Duodenal mucosa (tissue), 2 donors: ENCODE measurements at regions not wholly inside any gene's neighbourhood (a gene's known extent, or its start where the extent isn't known, plus 50 kb on each side); places are given as distances from the start of the nearest gene placed in this dataset.
"Not testable (repeated sequence)": the region's sequence is repeated elsewhere in the genome, so short reads cannot be mapped to it uniquely, and the experiment has no call there.

Experiments used
- H3K27ac ChIP-seq: one replicate; pipeline ENCODE4 v1.7.0; 2013; ENCODE audit warnings: low read depth, low read length
- H3K27me3 ChIP-seq, 2 donors: one replicate each; pipeline ENCODE4 v1.7.0; 2013; ENCODE audit warnings: low read length in 2 of 2, control low read depth in 1 of 2; ENCODE audit not compliant: insufficient read depth in 2 of 2, control insufficient read depth in 1 of 2
- H3K36me3 ChIP-seq, 2 donors: one replicate each; pipeline ENCODE4 v1.7.0; 2013; ENCODE audit warnings: low read length in 2 of 2, control low read depth in 1 of 2; ENCODE audit not compliant: insufficient read depth in 2 of 2, control insufficient read depth in 1 of 2
- H3K4me1 ChIP-seq, 2 donors: one replicate each; pipeline ENCODE4 v1.7.0; 2013; ENCODE audit warnings: low read length in 2 of 2, control low read depth in 1 of 2; ENCODE audit not compliant: insufficient read depth in 2 of 2, control insufficient read depth in 1 of 2
- H3K4me3 ChIP-seq, 2 donors: one replicate each; pipeline ENCODE4 v1.7.0; 2013; ENCODE audit warnings: low read length in 2 of 2, low read depth in 1 of 2
- H3K9ac ChIP-seq, 2 donors: one replicate each; pipeline ENCODE4 v1.7.0; 2013; ENCODE audit warnings: low read length in 2 of 2, low read depth in 1 of 2
- H3K9me3 ChIP-seq, 2 donors: one replicate each; pipeline ENCODE4 v1.7.0; 2013; ENCODE audit warnings: low read length in 2 of 2, control low read depth in 1 of 2; ENCODE audit not compliant: control insufficient read depth in 1 of 2

DNA sequence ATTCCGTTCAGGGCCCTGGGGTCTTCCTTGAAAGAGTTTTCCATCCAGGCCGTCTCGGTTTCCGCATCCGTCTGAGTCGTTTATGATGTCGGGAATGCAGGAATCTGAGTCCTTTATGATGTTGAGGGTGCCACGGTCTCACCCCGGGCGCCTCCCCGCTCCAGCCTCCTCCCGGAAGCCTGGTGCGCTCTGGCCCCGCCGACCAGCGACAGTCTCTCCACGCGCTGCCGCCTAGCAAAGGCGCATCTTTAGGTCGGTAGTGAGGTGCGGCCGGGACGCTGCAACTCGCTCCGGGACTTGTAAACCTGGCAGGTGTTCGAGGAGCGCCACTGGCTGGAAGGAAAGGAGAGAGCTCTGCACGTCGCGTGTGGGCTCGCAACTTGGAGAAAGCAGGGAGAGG is 132.6 kb downstream of the FAM72C start:
- H3K36me3 ChIP-seq, H3K9me3 ChIP-seq, H3K27ac ChIP-seq, H3K4me3 ChIP-seq, H3K4me1 ChIP-seq, H3K9ac ChIP-seq, H3K27me3 ChIP-seq: not testable (repeated sequence)

- H3K9ac ChIP-seq, H3K9me3 ChIP-seq, H3K27me3 ChIP-seq, H3K27ac ChIP-seq, H3K36me3 ChIP-seq, H3K4me1 ChIP-seq, H3K4me3 ChIP-seq: not testable (repeated sequence)
Measured at GRCh38 chr1:143838598-143838929, 133.2 kb downstream of the FAM72C start.

DNA sequence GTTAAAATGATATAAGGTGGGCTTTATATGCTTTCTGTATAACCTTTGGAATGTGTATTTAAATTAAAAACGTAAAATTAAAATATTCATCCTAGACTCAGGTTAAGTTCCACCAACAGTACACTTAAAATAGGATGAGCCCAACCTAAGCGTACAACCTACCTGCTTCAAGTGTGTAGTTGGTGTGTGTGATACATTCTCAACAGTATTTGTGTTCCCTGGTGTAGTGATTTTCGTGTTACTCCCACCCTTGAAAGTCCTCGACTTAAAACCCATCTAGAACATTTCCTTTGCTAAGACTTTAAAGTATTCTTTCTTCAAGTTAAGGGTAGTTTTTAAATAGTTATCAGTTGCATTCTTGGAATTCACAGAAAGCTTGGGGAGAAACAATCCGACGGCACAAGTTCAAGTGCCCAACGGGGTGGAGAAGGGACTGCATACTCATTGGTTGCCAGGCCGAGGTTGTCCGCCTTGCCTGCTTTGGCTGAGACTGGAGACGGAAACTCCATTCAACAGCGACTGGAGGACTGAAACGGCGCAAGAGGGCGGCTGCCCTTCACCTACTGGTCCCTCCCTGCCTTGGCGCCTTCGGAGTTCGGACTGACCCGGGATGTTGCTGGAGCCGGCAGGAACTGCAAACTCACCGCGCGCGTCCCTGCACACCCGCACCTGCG is 133.7 kb downstream of the FAM72C start:
- H3K27me3 ChIP-seq, H3K9me3 ChIP-seq, H3K4me1 ChIP-seq, H3K27ac ChIP-seq, H3K36me3 ChIP-seq, H3K4me3 ChIP-seq, H3K9ac ChIP-seq: not testable (repeated sequence)

DNA sequence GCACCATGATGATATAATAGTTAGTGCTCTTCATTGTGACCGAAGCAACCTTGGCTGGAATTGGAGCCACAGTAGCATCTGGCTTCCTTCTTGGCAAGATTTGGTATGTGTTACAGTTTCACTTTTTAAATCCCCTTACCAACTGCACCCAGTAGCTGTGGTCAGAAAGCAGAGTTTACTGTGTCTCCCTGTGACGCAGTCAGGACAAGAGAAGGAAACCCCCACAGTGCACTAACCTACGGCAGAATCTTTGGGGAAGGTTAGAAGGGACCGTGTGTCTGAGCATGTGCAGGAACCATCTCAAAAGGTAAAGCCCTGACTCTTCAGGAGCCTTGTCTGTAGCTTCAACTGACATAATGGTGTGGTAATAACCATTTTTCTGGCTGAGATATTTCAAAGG is 138.4 kb downstream of the FAM72C start:
- H3K9ac ChIP-seq, H3K4me3 ChIP-seq, H3K9me3 ChIP-seq, H3K4me1 ChIP-seq, H3K36me3 ChIP-seq, H3K27ac ChIP-seq, H3K27me3 ChIP-seq: not testable (repeated sequence)

GRCh38 chr1:143832379-143832716 is 139.4 kb downstream of the FAM72C start:
- H3K9ac ChIP-seq, H3K4me1 ChIP-seq, H3K9me3 ChIP-seq, H3K36me3 ChIP-seq, H3K27ac ChIP-seq, H3K4me3 ChIP-seq, H3K27me3 ChIP-seq: not testable (repeated sequence)

- H3K9me3 ChIP-seq, H3K9ac ChIP-seq, H3K4me3 ChIP-seq, H3K36me3 ChIP-seq, H3K27ac ChIP-seq, H3K4me1 ChIP-seq, H3K27me3 ChIP-seq: not testable (repeated sequence)
Measured at GRCh38 chr1:143831479-143832378, 140.1 kb downstream of the FAM72C start.

DNA sequence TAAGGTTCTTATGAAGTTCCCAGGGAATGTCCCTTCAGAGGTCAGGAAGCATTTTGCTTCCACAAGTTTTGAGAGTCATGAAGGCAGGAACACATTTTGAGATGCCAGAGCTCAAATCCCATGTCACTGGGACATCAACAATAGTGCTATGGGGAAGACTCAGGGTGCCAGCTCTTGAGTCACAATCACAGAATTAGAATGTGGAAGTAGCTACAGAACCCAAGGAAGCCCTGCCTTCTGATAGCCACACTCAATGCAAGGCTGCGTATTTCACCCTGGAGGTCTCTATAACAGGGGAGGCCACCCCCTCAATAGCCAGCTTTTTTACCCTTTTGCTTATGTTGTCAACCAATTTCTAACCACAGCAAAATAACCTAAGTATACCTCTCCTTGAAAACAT is 145.6 kb downstream of the FAM72C start:
- H3K9ac ChIP-seq, H3K4me1 ChIP-seq, H3K27ac ChIP-seq, H3K36me3 ChIP-seq, H3K27me3 ChIP-seq, H3K9me3 ChIP-seq, H3K4me3 ChIP-seq: not testable (repeated sequence)

DNA sequence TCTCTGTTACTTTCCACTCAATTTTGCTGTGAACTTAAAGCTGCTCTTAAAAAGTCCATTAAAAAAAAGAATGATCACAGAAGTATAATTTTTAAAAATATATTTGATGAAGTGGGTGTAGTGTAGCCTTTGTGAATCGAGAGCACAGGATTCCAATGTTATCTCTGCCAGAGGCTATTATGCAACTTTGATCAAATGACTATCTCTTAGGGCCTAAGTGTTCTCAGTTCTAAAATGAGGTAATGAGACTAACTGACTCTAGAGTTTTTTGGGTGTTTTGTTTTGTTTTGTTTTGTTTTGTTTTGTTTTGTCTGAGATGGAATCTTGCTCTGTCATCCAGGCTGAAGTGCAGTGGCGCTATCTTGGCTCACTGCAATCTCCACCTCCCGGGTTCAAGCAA is 147.5 kb downstream of the FAM72C start:
- H3K4me1 ChIP-seq, H3K36me3 ChIP-seq, H3K4me3 ChIP-seq, H3K9ac ChIP-seq, H3K9me3 ChIP-seq, H3K27ac ChIP-seq, H3K27me3 ChIP-seq: not testable (repeated sequence)

DNA sequence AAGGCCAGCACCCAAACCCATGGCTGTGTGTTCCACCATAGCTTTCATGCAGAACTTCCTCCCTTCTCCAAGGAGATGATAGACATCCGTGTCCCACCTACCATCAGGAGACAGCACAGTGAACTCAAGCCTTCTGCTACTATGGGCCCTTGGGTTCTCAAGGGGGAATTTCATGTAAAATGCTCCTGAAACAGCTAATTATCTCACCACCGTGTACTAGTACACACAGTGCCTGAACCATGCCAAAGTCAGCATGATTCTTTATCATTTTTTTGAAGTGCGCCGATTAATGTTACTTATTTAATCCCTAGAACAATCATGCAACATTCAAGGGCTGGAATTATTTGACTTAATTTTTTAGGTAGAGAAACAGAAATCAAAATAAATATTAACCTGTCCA is 151.7 kb downstream of the FAM72C start:
- H3K4me3 ChIP-seq, H3K27me3 ChIP-seq, H3K36me3 ChIP-seq, H3K27ac ChIP-seq, H3K4me1 ChIP-seq, H3K9me3 ChIP-seq, H3K9ac ChIP-seq: not testable (repeated sequence)

DNA sequence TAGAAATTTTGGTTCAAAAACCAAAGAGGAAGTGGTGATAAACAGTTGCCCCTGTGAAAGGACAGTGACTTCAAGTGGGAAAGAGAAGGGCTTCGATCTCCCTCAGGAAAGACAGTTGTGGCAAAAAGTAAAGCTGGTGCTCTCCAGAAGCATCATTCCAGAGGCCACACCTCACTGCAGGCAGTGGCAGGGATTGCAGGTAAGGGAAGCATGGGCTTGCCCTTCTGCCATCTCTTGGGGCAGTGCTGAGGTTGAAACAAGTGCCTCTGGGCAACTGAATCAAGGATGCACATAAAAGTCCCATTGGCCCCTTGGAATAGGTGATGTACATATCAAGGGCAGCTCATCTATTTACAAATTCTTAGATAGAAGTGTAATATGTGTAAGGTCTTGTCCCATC is 155.4 kb downstream of the FAM72C start:
- H3K27ac ChIP-seq, H3K4me3 ChIP-seq, H3K36me3 ChIP-seq: not testable (repeated sequence)

More for the DNA sequence above, 155.4 kb downstream of the FAM72C start:
- not testable (repeated sequence) for H3K27me3 ChIP-seq, H3K9ac ChIP-seq, H3K4me1 ChIP-seq, H3K9me3 ChIP-seq
